Nephron (organoid): ENCODE measurements at regions not wholly inside any gene's neighbourhood (a gene's known extent, or its start where the extent isn't known, plus 50 kb on each side); places are given as distances from the start of the nearest gene placed in this dataset.

Experiments used
- H3K27ac Mint-ChIP-seq, 3 experiments: 2 replicates each; pipeline ENCODE4 v1.8.0; 2020; ENCODE audit warnings: mixed read lengths in 3 of 3, mild to moderate bottlenecking in 2 of 3, moderate library complexity in 1 of 3
- H3K27me3 Mint-ChIP-seq: 2 replicates; pipeline ENCODE4 v1.8.0; 2021; ENCODE audit warnings: low read depth, mild to moderate bottlenecking, moderate library complexity, mixed read lengths
- H3K36me3 Mint-ChIP-seq: 2 replicates; pipeline ENCODE4 v1.8.0; 2020; ENCODE audit warnings: low read depth, mixed read lengths
- H3K4me1 Mint-ChIP-seq: 2 replicates; pipeline ENCODE4 v1.8.0; 2020; ENCODE audit warnings: mixed read lengths
- H3K4me3 Mint-ChIP-seq, 3 experiments: 2 replicates each; pipeline ENCODE4 v1.8.0; 2020; ENCODE audit warnings: mild to moderate bottlenecking in 3 of 3, mixed read lengths in 3 of 3, moderate library complexity in 2 of 3
- H3K9me3 Mint-ChIP-seq: 2 replicates; pipeline ENCODE4 v1.8.0; 2020; ENCODE audit warnings: mixed read lengths
- CTCF ChIP-seq, 3 experiments: fragments of 200-600 bp; sonication (generic); IDR thresholded peaks; one replicate each; pipeline ENCODE4 v1.5.0; 2021; ENCODE audit warnings: antibody characterized with exemption in 3 of 3; ENCODE audit not compliant: unreplicated experiment in 3 of 3

- no peaks in the 10 kb centered on the region for H3K9me3 Mint-ChIP-seq
- H3K36me3 Mint-ChIP-seq: no peaks in the 10 kb centered on the region
- no peak for TF ChIP-seq CTCF (IDR thresholded peaks at IDR 0.05; ENCODE audit: unreplicated experiment in 3 of 3)
Observed at GRCh38 chr4:37771771-37772170, 54.7 kb upstream of the PGM2 start.

GRCh38 chr4:37770016-37770415 lies 56.5 kb upstream of the PGM2 start:
- no peak for TF ChIP-seq CTCF (IDR thresholded peaks at IDR 0.05; ENCODE audit: unreplicated experiment in 3 of 3)
- Mint-ChIP-seq H3K36me3 (no peaks in the 10 kb centered on the region), H3K27me3 (no peaks in the 10 kb centered on the region), H3K27ac (no peak overlapping the region), H3K4me1 (peaks cover 5% of the 10 kb centered on the region), H3K4me3 (no peak overlapping the region), H3K9me3 (no peaks in the 10 kb centered on the region)

More at GRCh38 chr4:37771771-37772170, 54.7 kb upstream of the PGM2 start:
- Mint-ChIP-seq H3K4me3 (no peak overlapping the region), H3K27me3 (no peaks in the 10 kb centered on the region), H3K4me1 (peaks cover 5% of the 10 kb centered on the region), H3K27ac (no peak overlapping the region)

- H3K27ac Mint-ChIP-seq: no peak overlapping the region
- H3K9me3 Mint-ChIP-seq: no peaks in the 10 kb centered on the region
- TF ChIP-seq CTCF (IDR thresholded peaks at IDR 0.05; ENCODE audit: unreplicated experiment in 3 of 3): no peak
- no peaks in the 10 kb centered on the region for H3K27me3 Mint-ChIP-seq
- H3K4me1 Mint-ChIP-seq: peaks cover 5% of the 10 kb centered on the region
- no peaks in the 10 kb centered on the region for H3K36me3 Mint-ChIP-seq
- H3K4me3 Mint-ChIP-seq: no peak overlapping the region
Observed at GRCh38 chr4:37769391-37769989, 57.0 kb upstream of the PGM2 start.

GRCh38 chr4:37767546-37767945 lies 58.9 kb upstream of the PGM2 start:
- H3K9me3 Mint-ChIP-seq: no peaks in the 10 kb centered on the region

GRCh38 chr4:37767019-37767418 lies 59.5 kb upstream of the PGM2 start:
- TF ChIP-seq CTCF (IDR thresholded peaks at IDR 0.05; ENCODE audit: unreplicated experiment in 3 of 3): no peak
- Mint-ChIP-seq H3K4me3 (no peak overlapping the region), H3K27ac (peak overlapping the region in 2 of 3 experiments; percentile 68 to 70), H3K4me1 (peaks cover 12% of the 10 kb centered on the region), H3K9me3 (no peaks in the 10 kb centered on the region), H3K27me3 (no peaks in the 10 kb centered on the region), H3K36me3 (no peaks in the 10 kb centered on the region)

More at GRCh38 chr4:37767546-37767945, 58.9 kb upstream of the PGM2 start:
- Mint-ChIP-seq H3K4me1 (peaks cover 12% of the 10 kb centered on the region), H3K4me3 (no peak overlapping the region), H3K27ac (peak overlapping the region in 2 of 3 experiments; percentile 68 to 70), H3K27me3 (no peaks in the 10 kb centered on the region), H3K36me3 (no peaks in the 10 kb centered on the region)
- no peak for TF ChIP-seq CTCF (IDR thresholded peaks at IDR 0.05; ENCODE audit: unreplicated experiment in 3 of 3)

GRCh38 chr4:37765741-37766140 lies 60.7 kb upstream of the PGM2 start:
- no peaks in the 10 kb centered on the region for H3K36me3 Mint-ChIP-seq
- TF ChIP-seq CTCF (IDR thresholded peaks at IDR 0.05; ENCODE audit: unreplicated experiment in 3 of 3): no peak
- peak overlapping the region in 1 of 3 experiments; percentile 44 for H3K27ac Mint-ChIP-seq
- H3K4me1 Mint-ChIP-seq: peaks cover 12% of the 10 kb centered on the region
- no peaks in the 10 kb centered on the region for H3K9me3 Mint-ChIP-seq
- no peak overlapping the region for H3K4me3 Mint-ChIP-seq
- no peaks in the 10 kb centered on the region for H3K27me3 Mint-ChIP-seq
